Ascending aorta (tissue), 2 donors: ENCODE measurements at regions not wholly inside any gene's neighbourhood (a gene's known extent, or its start where the extent isn't known, plus 50 kb on each side); places are given as distances from the start of the nearest gene placed in this dataset.

Experiments used
- DNase-seq, 2 donors: peaks; one replicate each; pipeline ENCODE4 v3.0.0-alpha.2; 2019; ENCODE audit warnings: low spot score in 2 of 2
- H3K27ac ChIP-seq, 2 donors: fragments of 200-600 bp; sonication (generic); one replicate each; pipeline ENCODE4 v1.5.1; 2016 to 2017; ENCODE audit warnings: mild to moderate bottlenecking in 1 of 2
- H3K27me3 ChIP-seq: fragments of 200-600 bp; sonication (generic); one replicate; pipeline ENCODE4 v1.5.1; 2017
- H3K36me3 ChIP-seq, 2 donors: fragments of 200-600 bp; sonication (generic); one replicate each; pipeline ENCODE4 v1.5.1; 2016
- H3K4me1 ChIP-seq, 2 donors: fragments of 200-600 bp; sonication (generic); one replicate each; pipeline ENCODE4 v1.5.1; 2016 to 2017; ENCODE audit warnings: mild to moderate bottlenecking in 1 of 2
- H3K4me3 ChIP-seq, 2 donors: fragments of 200-600 bp; sonication (generic); one replicate each; pipeline ENCODE4 v1.5.1; 2016 to 2017; ENCODE audit warnings: mild to moderate bottlenecking in 1 of 2
- H3K9me3 ChIP-seq, 2 donors: fragments of 200-600 bp; sonication (generic); one replicate each; pipeline ENCODE4 v1.5.1; 2016
- CTCF ChIP-seq, 3 experiments: fragments of 200-600 bp in 2 of 3; fragments of 450-650 bp in 1 of 3; sonication (generic) in 2 of 3; IDR thresholded peaks; one replicate each; pipeline ENCODE4 v1.5.1; 2016 to 2019; ENCODE audit warnings: antibody characterized with exemption in 3 of 3, mild to moderate bottlenecking in 1 of 3, moderate library complexity in 1 of 3
- intact Hi-C: fragments of 100-400 bp; cut with DNase I; formaldehyde crosslinking; loops from one replicate; pipeline ENCODE4 v1.15.1; 2023

DNA sequence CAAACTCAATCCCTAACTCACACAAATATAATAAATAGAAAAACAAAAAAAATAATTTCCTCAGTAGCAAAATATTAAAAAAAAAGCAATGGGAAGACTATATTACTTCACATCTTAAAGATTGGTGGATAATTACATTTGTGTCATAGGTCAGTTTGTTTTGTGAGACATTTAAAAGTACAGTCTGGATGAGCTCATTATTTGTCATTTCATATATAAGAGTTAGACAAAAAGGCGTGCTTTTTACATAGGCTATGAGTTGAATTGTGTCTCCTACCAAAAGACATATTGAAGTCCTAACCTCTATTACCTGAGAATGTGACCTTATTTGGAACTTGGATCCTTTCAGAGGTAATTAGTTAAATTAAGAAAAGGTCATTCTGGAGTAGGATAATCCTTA, 710.1 kb upstream of the CBLB start:
- Histone ChIP-seq H3K27ac (no peak overlapping the region), H3K27me3 (no peaks in the 10 kb centered on the region), H3K4me1 (no peaks in the 10 kb centered on the region), H3K9me3 (no peaks in the 10 kb centered on the region), H3K4me3 (no peak overlapping the region), H3K36me3 (no peaks in the 10 kb centered on the region)
- no peak for DNase-seq
- no peak for TF ChIP-seq CTCF (IDR thresholded peaks at IDR 0.05)
- intact Hi-C loops, result no loop called here

GRCh38 chr3:106582151-106582550, 713.3 kb upstream of the CBLB start:
- Histone ChIP-seq H3K27ac (no peak overlapping the region), H3K36me3 (no peaks in the 10 kb centered on the region), H3K4me1 (no peaks in the 10 kb centered on the region), H3K9me3 (no peaks in the 10 kb centered on the region), H3K27me3 (no peaks in the 10 kb centered on the region), H3K4me3 (no peak overlapping the region)
- no peak for DNase-seq
- no peak for TF ChIP-seq CTCF (IDR thresholded peaks at IDR 0.05)
- intact Hi-C loops, result no loop called here

DNA sequence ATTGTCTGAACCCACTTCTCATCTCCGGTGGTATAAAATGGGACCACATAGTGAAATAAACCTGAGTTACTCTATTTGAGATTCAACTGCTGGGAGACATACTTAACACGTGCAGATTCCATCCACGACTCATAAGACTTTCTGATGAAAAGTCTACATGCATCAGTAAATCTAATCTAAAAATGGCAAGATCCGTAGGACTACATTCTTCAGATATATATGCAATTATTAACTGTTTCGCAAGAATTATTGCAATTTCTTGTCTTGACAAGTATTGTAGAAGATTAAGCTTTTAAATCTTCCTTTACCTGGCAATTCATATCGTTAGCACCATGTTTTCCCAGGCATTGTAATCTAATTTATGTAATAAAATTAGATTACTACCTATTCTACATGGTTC, 718.7 kb upstream of the CBLB start:
- Histone ChIP-seq H3K9me3 (no peaks in the 10 kb centered on the region), H3K4me3 (no peak overlapping the region), H3K36me3 (no peaks in the 10 kb centered on the region), H3K27me3 (no peaks in the 10 kb centered on the region), H3K27ac (no peak overlapping the region), H3K4me1 (no peaks in the 10 kb centered on the region)
- intact Hi-C loops, result no loop called here
- no peak for DNase-seq
- no peak for TF ChIP-seq CTCF (IDR thresholded peaks at IDR 0.05)

GRCh38 chr3:106588739-106589138, 719.9 kb upstream of the CBLB start:
- DNase-seq, result no peak
- Histone ChIP-seq H3K9me3 (no peaks in the 10 kb centered on the region), H3K4me3 (no peak overlapping the region), H3K27me3 (no peaks in the 10 kb centered on the region), H3K4me1 (no peaks in the 10 kb centered on the region), H3K27ac (no peak overlapping the region), H3K36me3 (no peaks in the 10 kb centered on the region)
- TF ChIP-seq CTCF (IDR thresholded peaks at IDR 0.05), result no peak
- intact Hi-C loops, result no loop called here

DNA sequence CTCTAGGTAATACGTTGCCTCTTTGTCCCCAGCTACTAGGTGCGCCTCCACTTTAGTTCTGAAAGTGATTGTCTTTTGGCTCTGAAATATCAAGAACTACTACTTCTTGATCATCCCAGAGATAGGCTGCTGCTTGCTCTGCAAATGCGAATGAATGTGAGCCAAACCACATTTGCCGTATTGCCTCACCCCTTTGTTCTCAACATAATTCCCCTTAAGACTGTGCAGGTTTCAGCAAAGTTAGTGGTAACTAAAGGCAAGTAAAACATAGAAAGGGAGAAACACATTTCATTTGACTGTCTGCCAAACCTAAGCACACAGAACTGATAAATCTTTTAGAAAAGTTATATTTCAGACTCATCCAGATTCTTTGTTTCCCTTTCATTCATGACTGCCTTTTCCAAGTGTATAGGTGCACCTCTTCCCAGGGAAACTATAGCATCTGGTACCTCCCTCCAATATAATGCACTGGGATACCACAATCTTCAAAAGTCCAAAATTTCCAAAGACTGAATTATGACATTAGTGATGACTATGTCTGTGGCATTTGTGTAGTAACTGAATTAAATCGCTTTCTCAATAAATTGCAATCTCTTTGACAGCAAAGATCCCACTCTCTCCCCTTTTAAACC, 720.6 kb upstream of the CBLB start:
- Histone ChIP-seq H3K27ac (no peak overlapping the region), H3K36me3 (no peaks in the 10 kb centered on the region), H3K27me3 (no peaks in the 10 kb centered on the region), H3K4me1 (no peaks in the 10 kb centered on the region), H3K4me3 (no peak overlapping the region), H3K9me3 (no peaks in the 10 kb centered on the region)
- intact Hi-C loops, result no loop called here
- no peak for TF ChIP-seq CTCF (IDR thresholded peaks at IDR 0.05)
- DNase-seq, result no peak

DNA sequence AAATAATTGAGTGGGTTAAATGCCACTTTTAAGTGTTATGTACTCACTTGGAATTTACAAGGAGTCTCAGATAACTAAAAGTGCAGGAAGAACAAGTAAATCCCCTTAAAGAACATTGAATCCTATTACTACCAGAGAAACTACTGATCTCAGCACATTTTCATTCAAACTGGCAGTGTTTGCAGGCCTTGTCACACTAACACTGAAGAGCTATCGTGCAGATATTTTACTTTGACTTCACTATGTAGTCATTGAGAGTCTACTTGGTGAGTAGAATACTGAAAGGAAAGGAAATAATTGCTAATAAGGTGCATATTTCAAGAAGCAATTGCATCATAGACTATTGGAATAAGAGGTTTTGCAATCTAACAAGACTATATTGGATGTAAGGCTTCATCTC, 721.4 kb upstream of the CBLB start:
- TF ChIP-seq CTCF (IDR thresholded peaks at IDR 0.05), result no peak
- intact Hi-C loops, result no loop called here

More for the DNA sequence above, 721.4 kb upstream of the CBLB start:
- DNase-seq, result no peak
- H3K36me3 ChIP-seq, result no peaks in the 10 kb centered on the region
- H3K27ac ChIP-seq, result no peak overlapping the region
- H3K27me3 ChIP-seq, result no peaks in the 10 kb centered on the region
- no peaks in the 10 kb centered on the region for H3K9me3 ChIP-seq
- H3K4me1 ChIP-seq, result no peaks in the 10 kb centered on the region
- H3K4me3 ChIP-seq, result no peak overlapping the region
